H9 (cell line): ENCODE measurements at regions not wholly inside any gene's neighbourhood (a gene's known extent, or its start where the extent isn't known, plus 50 kb on each side); places are given as distances from the start of the nearest gene placed in this dataset.

Experiments used
- DNase-seq: peaks from one replicate; pipeline ENCODE4 v3.0.0-alpha.2; 2017
- H2AFZ ChIP-seq: one replicate; pipeline ENCODE4 v1.6.1; 2013; ENCODE audit warnings: mild to moderate bottlenecking, low read length, control low read depth, moderate library complexity
- H2AK5ac ChIP-seq: 2 replicates; pipeline ENCODE4 v1.6.1; 2013; ENCODE audit warnings: low read length, control low read depth, mixed read lengths; ENCODE audit not compliant: insufficient read length
- H2BK120ac ChIP-seq: one replicate; pipeline ENCODE4 v1.6.1; 2013; ENCODE audit warnings: low read depth, mild to moderate bottlenecking, low read length, control low read depth, inconsistent platforms; ENCODE audit not compliant: poor library complexity, severe bottlenecking
- H2BK12ac ChIP-seq: 2 replicates; pipeline ENCODE4 v1.6.1; 2013; ENCODE audit warnings: low read length, control low read depth, mixed read lengths, low read depth; ENCODE audit not compliant: insufficient read length
- H2BK15ac ChIP-seq: 2 replicates; pipeline ENCODE4 v1.6.1; 2013; ENCODE audit warnings: low read depth, low read length, control low read depth
- H2BK20ac ChIP-seq: one replicate; pipeline ENCODE4 v1.6.1; 2013; ENCODE audit warnings: low read depth, mild to moderate bottlenecking, low read length, control low read depth, inconsistent platforms; ENCODE audit not compliant: poor library complexity, severe bottlenecking
- H2BK5ac ChIP-seq: 2 replicates; pipeline ENCODE4 v1.6.1; 2013; ENCODE audit warnings: low read length, control low read depth, mixed read lengths; ENCODE audit not compliant: insufficient read length
- H3K14ac ChIP-seq: 2 replicates; pipeline ENCODE4 v1.6.1; 2013; ENCODE audit warnings: low read length, control low read depth; ENCODE audit not compliant: insufficient read depth
- H3K18ac ChIP-seq: 2 replicates; pipeline ENCODE4 v1.6.1; 2013; ENCODE audit warnings: low read depth, mild to moderate bottlenecking, mixed read lengths, low read length, control low read depth; ENCODE audit not compliant: insufficient read length
- H3K23ac ChIP-seq: 2 replicates; pipeline ENCODE4 v1.6.1; 2013; ENCODE audit warnings: low read length, control low read depth, mixed read lengths, low read depth; ENCODE audit not compliant: insufficient read length
- H3K23me2 ChIP-seq: 2 replicates; pipeline ENCODE4 v1.6.1; 2013; ENCODE audit warnings: low read depth, mild to moderate bottlenecking, mixed read lengths, low read length, control low read depth; ENCODE audit not compliant: insufficient read length, poor library complexity, severe bottlenecking
- H3K27ac ChIP-seq: 2 replicates; pipeline ENCODE4 v1.5.1; 2013; ENCODE audit warnings: low read length, control low read depth, mixed read lengths, low read depth; ENCODE audit not compliant: insufficient read length
- H3K27me3 ChIP-seq: 2 replicates; pipeline ENCODE4 v1.6.1; 2013; ENCODE audit warnings: low read length, control low read depth, inconsistent platforms; ENCODE audit not compliant: insufficient read depth
- H3K4ac ChIP-seq: 2 replicates; pipeline ENCODE4 v1.6.1; 2013; ENCODE audit warnings: low read depth, mild to moderate bottlenecking, control low read depth, inconsistent platforms, low read length, moderate library complexity
- H3K4me1 ChIP-seq: 2 replicates; pipeline ENCODE4 v1.6.1; 2013; ENCODE audit warnings: low read length, control low read depth, inconsistent platforms; ENCODE audit not compliant: insufficient read depth
- H3K4me2 ChIP-seq: 2 replicates; pipeline ENCODE4 v1.6.1; 2013; ENCODE audit warnings: low read length, control low read depth, mixed read lengths; ENCODE audit not compliant: insufficient read length, insufficient read depth
- H3K56ac ChIP-seq: 2 replicates; pipeline ENCODE4 v1.6.1; 2013; ENCODE audit warnings: low read depth, mild to moderate bottlenecking, mixed read lengths, low read length, control low read depth; ENCODE audit not compliant: insufficient read length
- H3K79me1 ChIP-seq: 2 replicates; pipeline ENCODE4 v1.6.1; 2013; ENCODE audit warnings: low read depth, mild to moderate bottlenecking, moderate library complexity, low read length, control low read depth, inconsistent platforms; ENCODE audit not compliant: insufficient read depth, poor library complexity, severe bottlenecking
- H3K79me2 ChIP-seq: 2 replicates; pipeline ENCODE4 v1.6.1; 2013; ENCODE audit warnings: low read length, control low read depth, inconsistent platforms; ENCODE audit not compliant: insufficient read depth
- H3K9ac ChIP-seq: 2 replicates; pipeline ENCODE4 v1.6.1; 2013; ENCODE audit warnings: low read length, control low read depth, mixed read lengths; ENCODE audit not compliant: insufficient read length; ENCODE audit errors: extremely low read depth
- H3K9me3 ChIP-seq: one replicate; pipeline ENCODE4 v1.6.1; 2013; ENCODE audit warnings: low read depth, low read length, inconsistent platforms; ENCODE audit not compliant: control insufficient read depth
- H3T11ph ChIP-seq: one replicate; pipeline ENCODE4 v1.6.1; 2013; ENCODE audit warnings: mild to moderate bottlenecking, low read length, control low read depth, inconsistent platforms
- H4K20me1 ChIP-seq: one replicate; pipeline ENCODE4 v1.6.1; 2013; ENCODE audit not compliant: control insufficient read depth, insufficient read length, insufficient read depth
- H4K5ac ChIP-seq: 2 replicates; pipeline ENCODE4 v1.6.1; 2013; ENCODE audit warnings: low read depth, mild to moderate bottlenecking, mixed read lengths, low read length, control low read depth; ENCODE audit not compliant: insufficient read length
- H4K8ac ChIP-seq: replicated peaks from 2 replicates; pipeline ENCODE4 v1.6.1; 2013; ENCODE audit warnings: low read length, control low read depth, mixed read lengths, low read depth; ENCODE audit not compliant: insufficient read length
- H4K91ac ChIP-seq: 2 replicates; pipeline ENCODE4 v1.6.1; 2013; ENCODE audit warnings: low read depth, mild to moderate bottlenecking, moderate library complexity, mixed read lengths, low read length, control low read depth; ENCODE audit not compliant: insufficient read length
- H3K27ac Mint-ChIP-seq, 3 experiments: 2 replicates in 2 of 3; 3 replicates in 1 of 3; pipeline ENCODE4 v1.8.0; 2020 to 2021; ENCODE audit warnings: mixed read lengths in 3 of 3, mild to moderate bottlenecking in 1 of 3, moderate library complexity in 1 of 3
- H3K27me3 Mint-ChIP-seq: 2 replicates; pipeline ENCODE4 v1.8.0; 2021; ENCODE audit warnings: low read depth, mild to moderate bottlenecking, moderate library complexity, mixed read lengths
- H3K36me3 Mint-ChIP-seq, 3 experiments: 2 replicates in 2 of 3; 3 replicates in 1 of 3; pipeline ENCODE4 v1.8.0; 2020 to 2021; ENCODE audit warnings: low read depth in 3 of 3, mixed read lengths in 3 of 3; ENCODE audit not compliant: insufficient read depth in 1 of 3
- H3K4me1 Mint-ChIP-seq, 2 experiments: 2 replicates each; pipeline ENCODE4 v1.8.0; 2020; ENCODE audit warnings: mixed read lengths in 2 of 2
- H3K4me3 Mint-ChIP-seq, 2 experiments: 2 replicates in 1 of 2; 3 replicates in 1 of 2; pipeline ENCODE4 v1.8.0; 2020 to 2021; ENCODE audit warnings: mild to moderate bottlenecking in 2 of 2, mixed read lengths in 2 of 2, moderate library complexity in 1 of 2
- H3K9me3 Mint-ChIP-seq, 2 experiments: 2 replicates in 1 of 2; 3 replicates in 1 of 2; pipeline ENCODE4 v1.8.0; 2020; ENCODE audit warnings: mild to moderate bottlenecking in 2 of 2, mixed read lengths in 2 of 2, moderate library complexity in 1 of 2
- CTCF ChIP-seq: fragments of 200-600 bp; sonication (generic); conservative IDR thresholded peaks from 3 replicates; pipeline ENCODE4 v1.8.0; 2021; ENCODE audit warnings: antibody characterized with exemption, mild to moderate bottlenecking
- WGBS: extraction: QIAGEN DNeasy Blood & Tissue Kit; methylation state at CpG from one replicate; pipeline ENCODE4 v1.1.7; 2013; ENCODE audit warnings: missing lambda C conversion rate, low lambda C conversion rate, mixed read lengths; ENCODE audit not compliant: insufficient read length; ENCODE audit errors: extremely low coverage; 5-methylcytosine and 5-hydroxymethylcytosine counted together

GRCh38 chrX:131649741-131650140 is 105.9 kb downstream of the OR13H1 start:
- Histone ChIP-seq H3K23me2 (no peaks in the 10 kb centered on the region), H3K18ac (no peak overlapping the region), H4K20me1 (no peaks in the 10 kb centered on the region), H3K4me1 (no peaks in the 10 kb centered on the region), H4K91ac (no peak overlapping the region), H2BK20ac (no peak overlapping the region), H3K9me3 (no peaks in the 10 kb centered on the region), H3K79me2 (no peaks in the 10 kb centered on the region), H4K8ac (no peak overlapping the region), H3K27ac (no peak overlapping the region), H3K4me2 (no peak overlapping the region), H3K79me1 (no peaks in the 10 kb centered on the region), H2BK15ac (no peak overlapping the region), H3K9ac (no peak overlapping the region), H3K23ac (no peak overlapping the region), H4K5ac (no peak overlapping the region), H3K4ac (no peak overlapping the region), H2AK5ac (no peak overlapping the region), H3K27me3 (no peaks in the 10 kb centered on the region), H2AFZ (no peak overlapping the region), H2BK12ac (no peak overlapping the region), H2BK5ac (no peak overlapping the region), H2BK120ac (no peak overlapping the region), H3K14ac (no peak overlapping the region), H3K56ac (no peak overlapping the region), H3T11ph (no peak overlapping the region)
- DNase-seq: no peak
- H3K4me3 Mint-ChIP-seq: no peak overlapping the region
- peaks cover 16% of the 10 kb centered on the region for H3K27me3 Mint-ChIP-seq
- no peaks in the 10 kb centered on the region for H3K4me1 Mint-ChIP-seq
- no peak for TF ChIP-seq CTCF
- H3K9me3 Mint-ChIP-seq: peaks cover 5 to 6% of the 10 kb centered on the region in 2 experiments; a peak in 3 of 5 replicates
- no CpG with 5 or more reads among the region's 5 CpGs for WGBS
- no peaks in the 10 kb centered on the region for H3K36me3 Mint-ChIP-seq
- no peak overlapping the region for H3K27ac Mint-ChIP-seq
